Neural cell (in vitro differentiated cells): ENCODE measurements at regions not wholly inside any gene's neighbourhood (a gene's known extent, or its start where the extent isn't known, plus 50 kb on each side); places are given as distances from the start of the nearest gene placed in this dataset.

ENCODE experiments used
- CTCF ChIP-seq: fragments of 450-650 bp; IDR thresholded peaks from 2 replicates; pipeline ENCODE4 v1.5.1; 2014; ENCODE audit warnings: antibody characterized with exemption, mild to moderate bottlenecking, moderate library complexity; ENCODE audit not compliant: poor library complexity, severe bottlenecking
- MXI1 ChIP-seq: fragments of 450-650 bp; conservative IDR thresholded peaks from 2 replicates; pipeline ENCODE4 v1.6.1; 2014; ENCODE audit warnings: antibody characterized with exemption, mild to moderate bottlenecking; ENCODE audit not compliant: poor library complexity, severe bottlenecking
- POLR2AphosphoS5 ChIP-seq: IDR thresholded peaks from 2 replicates; pipeline ENCODE4 v1.6.1; 2012
- RAD21 ChIP-seq: fragments of 450-650 bp; conservative IDR thresholded peaks from 2 replicates; pipeline ENCODE4 v1.6.1; 2014; ENCODE audit warnings: antibody characterized with exemption, mild to moderate bottlenecking, moderate library complexity
- SMC3 ChIP-seq: fragments of 450-650 bp; conservative IDR thresholded peaks from 2 replicates; pipeline ENCODE4 v1.6.1; 2014; ENCODE audit warnings: antibody characterized with exemption, mild to moderate bottlenecking, moderate library complexity; ENCODE audit not compliant: poor library complexity

- no peak for TF ChIP-seq POLR2AphosphoS5
- TF ChIP-seq RAD21, result no peak
- TF ChIP-seq SMC3, result no peak
- no peak for TF ChIP-seq CTCF
- no peak for TF ChIP-seq MXI1
Measured at GRCh38 chr6:55958790-55959189, 83.4 kb upstream of the BMP5 start.
